Fibroblast of villous mesenchyme (primary cell): ENCODE measurements at regions not wholly inside any gene's neighbourhood (a gene's known extent, or its start where the extent isn't known, plus 50 kb on each side); places are given as distances from the start of the nearest gene placed in this dataset.

Source experiments
- DNase-seq: peaks from one replicate; pipeline ENCODE4 v3.0.0-alpha.2; 2010; ENCODE audit warnings: low read depth
- H3K4me3 ChIP-seq: 2 replicates; pipeline ENCODE4 v1.5.1; 2011; ENCODE audit warnings: low read depth, mild to moderate bottlenecking, low read length
- TF ChIP-seq, protein P1 (sequence below): IDR thresholded peaks from 2 replicates; pipeline ENCODE4 v1.5.1; 2012; ENCODE audit warnings: low read depth, mild to moderate bottlenecking, low read length; ENCODE audit not compliant: insufficient read depth

DNA sequence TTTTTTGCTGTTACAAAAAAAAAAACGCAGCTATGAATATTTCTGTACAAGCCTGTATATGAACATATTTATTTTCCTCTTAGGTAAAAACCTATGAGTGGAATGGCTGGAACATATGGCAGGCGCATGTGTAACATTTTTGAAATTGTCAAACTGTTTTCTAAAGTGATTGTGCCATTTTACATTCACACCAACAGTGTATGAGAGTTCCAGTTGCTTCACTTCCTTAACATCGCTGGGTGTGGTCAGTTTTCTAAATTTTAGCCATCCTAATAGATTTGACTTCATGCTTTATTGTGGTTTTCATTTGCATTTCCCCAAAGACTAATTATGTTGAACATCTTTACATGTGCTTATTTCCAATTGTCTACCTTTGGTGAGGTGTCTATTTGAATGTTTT lies 306.8 kb downstream of the KCNRG start:
- no peak for DNase-seq
- H3K4me3 ChIP-seq = no peak overlapping the region
- TF ChIP-seq, protein P1, sequence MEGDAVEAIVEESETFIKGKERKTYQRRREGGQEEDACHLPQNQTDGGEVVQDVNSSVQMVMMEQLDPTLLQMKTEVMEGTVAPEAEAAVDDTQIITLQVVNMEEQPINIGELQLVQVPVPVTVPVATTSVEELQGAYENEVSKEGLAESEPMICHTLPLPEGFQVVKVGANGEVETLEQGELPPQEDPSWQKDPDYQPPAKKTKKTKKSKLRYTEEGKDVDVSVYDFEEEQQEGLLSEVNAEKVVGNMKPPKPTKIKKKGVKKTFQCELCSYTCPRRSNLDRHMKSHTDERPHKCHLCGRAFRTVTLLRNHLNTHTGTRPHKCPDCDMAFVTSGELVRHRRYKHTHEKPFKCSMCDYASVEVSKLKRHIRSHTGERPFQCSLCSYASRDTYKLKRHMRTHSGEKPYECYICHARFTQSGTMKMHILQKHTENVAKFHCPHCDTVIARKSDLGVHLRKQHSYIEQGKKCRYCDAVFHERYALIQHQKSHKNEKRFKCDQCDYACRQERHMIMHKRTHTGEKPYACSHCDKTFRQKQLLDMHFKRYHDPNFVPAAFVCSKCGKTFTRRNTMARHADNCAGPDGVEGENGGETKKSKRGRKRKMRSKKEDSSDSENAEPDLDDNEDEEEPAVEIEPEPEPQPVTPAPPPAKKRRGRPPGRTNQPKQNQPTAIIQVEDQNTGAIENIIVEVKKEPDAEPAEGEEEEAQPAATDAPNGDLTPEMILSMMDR = no peak

DNA sequence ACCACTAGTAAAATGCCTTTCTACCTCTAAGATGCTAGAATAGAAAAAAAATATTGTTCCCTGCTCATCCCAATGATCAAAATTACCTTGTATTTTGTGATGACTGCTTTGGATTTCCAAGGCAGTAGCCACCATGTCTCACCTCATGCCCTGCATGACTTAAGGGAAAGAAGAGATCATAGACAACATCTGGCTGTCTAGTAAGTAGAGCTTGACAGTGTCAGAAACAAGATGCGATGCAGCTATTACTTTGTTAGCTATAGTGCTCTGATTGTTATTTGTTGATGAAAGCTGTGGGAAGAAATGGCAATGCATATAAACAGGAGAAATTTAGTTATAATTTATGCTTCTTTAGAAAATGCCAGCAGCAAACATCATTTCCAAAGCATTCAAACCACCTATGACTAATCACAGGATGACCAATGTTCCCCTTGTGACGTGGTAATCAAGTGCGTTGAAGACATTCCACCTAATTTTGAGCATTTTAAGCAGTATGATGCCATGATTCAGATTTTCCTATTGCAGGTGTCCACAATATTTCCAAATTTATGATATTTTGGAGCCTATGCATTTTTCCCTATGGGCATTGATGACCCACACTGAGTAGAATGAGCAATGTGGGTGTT lies 308.3 kb downstream of the KCNRG start:
- DNase-seq = peak; percentile 76
- TF ChIP-seq, protein P1 = no peak

DNA sequence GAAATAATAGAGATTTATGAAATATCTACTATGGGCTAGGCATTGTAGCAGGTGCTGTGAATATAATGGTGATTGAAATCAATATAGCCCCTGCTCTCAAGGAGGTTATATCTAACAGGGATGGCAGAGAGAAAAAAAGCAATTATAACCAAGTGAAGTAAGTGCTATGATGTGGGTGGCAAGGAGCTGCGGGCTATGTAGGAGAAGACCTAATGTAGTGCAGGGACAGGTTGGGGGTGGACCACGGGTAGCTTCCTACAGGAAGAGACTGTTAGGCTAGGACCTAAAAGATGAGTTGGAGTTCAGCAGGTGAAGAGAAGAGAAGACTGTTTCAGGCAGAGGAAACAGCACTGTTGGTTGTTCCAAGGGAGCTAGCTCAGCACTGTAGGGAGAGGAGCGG lies 311.0 kb downstream of the KCNRG start:
- TF ChIP-seq, protein P1 = no peak
- DNase-seq = no peak

More for the DNA sequence above, 308.3 kb downstream of the KCNRG start:
- H3K4me3 ChIP-seq = no peak overlapping the region

DNA sequence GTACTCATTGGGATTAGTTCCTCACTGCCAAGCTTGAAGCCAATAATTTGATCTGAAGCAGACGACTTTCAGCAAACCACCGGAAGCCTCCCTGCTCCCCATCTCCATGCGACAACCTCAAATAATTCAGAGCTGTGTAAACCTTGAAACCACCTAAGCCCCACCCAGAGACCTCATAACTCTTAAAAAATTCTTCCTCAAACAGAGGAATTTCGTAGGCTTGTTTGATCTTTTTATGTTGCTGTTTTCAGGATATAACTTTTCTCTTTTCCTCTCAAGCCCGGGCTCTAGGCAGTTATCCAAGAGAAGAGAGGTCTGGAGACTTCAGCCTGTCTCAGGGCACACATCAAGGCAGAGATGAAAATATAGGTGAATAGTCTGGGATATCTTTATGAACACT lies 311.6 kb downstream of the KCNRG start:
- DNase-seq = peak; percentile 19
- H3K4me3 ChIP-seq = no peak overlapping the region
- TF ChIP-seq, protein P1 = no peak

More for the DNA sequence above, 311.0 kb downstream of the KCNRG start:
- H3K4me3 ChIP-seq = no peak overlapping the region

DNA sequence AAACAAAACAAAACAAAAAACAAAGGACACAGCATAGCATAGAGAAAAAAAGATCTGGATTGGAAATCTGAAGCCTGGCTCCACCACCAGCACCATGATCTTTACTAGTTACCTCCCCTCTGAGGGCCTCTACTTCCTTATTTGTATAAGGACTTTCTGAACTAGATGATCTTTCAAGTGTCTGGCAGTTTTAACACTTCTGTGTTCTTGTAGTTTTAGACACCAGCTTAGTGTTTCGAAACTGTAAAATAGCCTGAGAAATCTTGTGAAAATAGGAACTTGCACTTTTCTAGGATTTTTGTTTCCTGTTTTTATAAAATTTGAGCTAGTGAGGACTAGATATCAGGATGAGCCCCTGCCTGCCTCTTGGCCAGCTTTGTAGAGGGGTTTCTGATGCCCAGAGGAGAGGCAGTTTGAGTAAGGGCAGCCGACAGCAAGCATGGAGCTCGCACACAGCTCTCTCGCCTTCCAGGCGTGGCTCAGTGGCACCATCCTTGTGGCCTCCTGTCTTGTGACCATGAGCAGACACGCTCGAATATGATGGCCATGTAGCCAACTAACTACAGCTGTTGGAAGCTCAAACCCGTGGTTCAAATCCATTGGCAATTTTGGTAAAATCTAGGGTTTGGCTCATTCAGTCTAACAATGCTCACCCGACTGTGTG lies 319.0 kb downstream of the KCNRG start:
- TF ChIP-seq, protein P1 = no peak
- no peak overlapping the region for H3K4me3 ChIP-seq
- DNase-seq = peak; percentile 67

DNA sequence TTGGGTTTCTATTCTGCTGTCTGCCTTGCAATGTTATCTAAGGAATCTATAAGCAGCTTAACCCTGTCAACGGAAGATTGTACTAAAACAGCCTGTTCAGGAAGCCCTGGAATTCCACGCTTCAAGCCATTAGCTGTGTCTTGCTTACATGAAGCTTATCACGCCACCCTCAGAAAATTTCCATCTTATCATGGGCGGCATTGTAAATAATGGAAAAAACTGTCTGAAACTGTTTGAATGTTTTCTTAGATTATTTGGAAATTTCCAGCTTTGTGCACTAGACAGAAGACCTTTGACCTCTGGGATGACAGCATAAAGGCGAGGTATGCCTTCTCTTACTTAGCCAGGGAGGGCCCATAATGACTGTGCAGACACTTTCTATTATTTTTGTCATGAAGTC lies 319.7 kb downstream of the KCNRG start:
- TF ChIP-seq, protein P1 = no peak
- no peak overlapping the region for H3K4me3 ChIP-seq
- DNase-seq = peak; percentile 93
